Ishikawa (cell line): ENCODE measurements at regions not wholly inside any gene's neighbourhood (a gene's known extent, or its start where the extent isn't known, plus 50 kb on each side); places are given as distances from the start of the nearest gene placed in this dataset.

ENCODE experiments used
- CREB1 ChIP-seq: IDR thresholded peaks from 2 replicates; pipeline ENCODE4 v1.6.1; 2012; ENCODE audit warnings: low read depth
- EP300 ChIP-seq: IDR thresholded peaks from 2 replicates; pipeline ENCODE4 v1.6.1; 2012; ENCODE audit warnings: borderline replicate concordance
- NFIC ChIP-seq: IDR thresholded peaks from 2 replicates; pipeline ENCODE4 v1.6.1; 2012
- RAD21 ChIP-seq: IDR thresholded peaks from 2 replicates; pipeline ENCODE4 v1.6.1; 2012; ENCODE audit warnings: low read depth
- REST ChIP-seq: IDR thresholded peaks from 2 replicates; pipeline ENCODE4 v1.6.1; 2012; ENCODE audit warnings: low read depth, mild to moderate bottlenecking
- TAF1 ChIP-seq: IDR thresholded peaks from 2 replicates; pipeline ENCODE4 v1.6.1; 2012; ENCODE audit warnings: low read depth, mild to moderate bottlenecking
- YY1 ChIP-seq: IDR thresholded peaks from 2 replicates; pipeline ENCODE4 v1.6.1; 2012; ENCODE audit warnings: low read depth
- ZBTB7A ChIP-seq: IDR thresholded peaks from 2 replicates; pipeline ENCODE4 v1.6.1; 2012; ENCODE audit warnings: low read depth

DNA sequence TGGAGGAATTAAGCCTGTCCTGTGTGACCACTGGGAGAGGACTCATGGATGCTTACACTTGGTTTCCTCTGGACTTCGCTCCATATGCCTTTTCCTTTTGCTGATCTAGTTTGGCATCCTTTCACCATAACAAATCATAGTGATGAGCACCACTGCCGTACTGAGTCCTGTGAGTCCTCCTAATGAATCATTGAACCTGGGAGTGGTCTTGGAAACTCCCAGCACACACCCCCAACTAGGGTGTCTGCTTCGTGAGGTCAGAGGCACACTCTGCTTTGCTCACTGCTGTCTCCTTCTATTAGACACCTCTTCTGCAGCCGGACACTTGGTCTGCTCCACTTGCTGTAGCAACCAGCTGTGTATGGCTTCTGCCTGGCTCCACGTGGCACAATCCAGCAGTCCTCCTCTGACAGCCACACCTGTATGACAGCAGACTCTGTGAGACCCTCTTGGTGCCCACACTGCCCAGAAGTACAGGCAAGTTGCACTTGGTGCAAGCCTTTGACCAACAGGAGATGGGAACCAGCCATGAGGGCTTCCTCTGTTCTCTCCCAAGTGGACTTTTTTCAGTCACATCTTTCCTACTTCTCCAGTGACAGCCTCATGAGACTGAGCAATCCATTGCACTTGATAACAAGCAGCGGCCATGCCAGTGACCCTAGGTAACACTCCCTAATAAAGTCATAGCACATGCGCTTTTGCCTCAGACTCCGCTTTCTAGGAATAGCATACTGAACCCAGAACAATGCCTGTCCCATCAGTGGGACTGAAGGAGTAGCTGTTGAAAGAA, 65.0 kb upstream of the HMGXB4 start:
- TF ChIP-seq NFIC: no peak
- TF ChIP-seq REST: no peak
- no peak for TF ChIP-seq ZBTB7A
- TF ChIP-seq CREB1: no peak
- TF ChIP-seq TAF1: no peak
- TF ChIP-seq YY1: no peak
- no peak for TF ChIP-seq RAD21
- TF ChIP-seq EP300: no peak
